NCI-H1092 (cell line): ENCODE measurements at regions not wholly inside any gene's neighbourhood (a gene's known extent, or its start where the extent isn't known, plus 50 kb on each side); places are given as distances from the start of the nearest gene placed in this dataset.
"Not testable (repeated sequence)": the region's sequence is repeated elsewhere in the genome, so short reads cannot be mapped to it uniquely, and the experiment has no call there.

ENCODE experiments used
- DNase-seq: peaks from one replicate; lab custom pipeline; 2025; lab: John Stamatoyannopoulos, UW

GRCh38 chr7:113030489-113030888 lies 56.1 kb downstream of the GPR85 start:
- no peak for DNase-seq

- no peak for DNase-seq
These were observed 59.7 kb downstream of the GPR85 start for GRCh38 chr7:113026941-113027340.

DNA sequence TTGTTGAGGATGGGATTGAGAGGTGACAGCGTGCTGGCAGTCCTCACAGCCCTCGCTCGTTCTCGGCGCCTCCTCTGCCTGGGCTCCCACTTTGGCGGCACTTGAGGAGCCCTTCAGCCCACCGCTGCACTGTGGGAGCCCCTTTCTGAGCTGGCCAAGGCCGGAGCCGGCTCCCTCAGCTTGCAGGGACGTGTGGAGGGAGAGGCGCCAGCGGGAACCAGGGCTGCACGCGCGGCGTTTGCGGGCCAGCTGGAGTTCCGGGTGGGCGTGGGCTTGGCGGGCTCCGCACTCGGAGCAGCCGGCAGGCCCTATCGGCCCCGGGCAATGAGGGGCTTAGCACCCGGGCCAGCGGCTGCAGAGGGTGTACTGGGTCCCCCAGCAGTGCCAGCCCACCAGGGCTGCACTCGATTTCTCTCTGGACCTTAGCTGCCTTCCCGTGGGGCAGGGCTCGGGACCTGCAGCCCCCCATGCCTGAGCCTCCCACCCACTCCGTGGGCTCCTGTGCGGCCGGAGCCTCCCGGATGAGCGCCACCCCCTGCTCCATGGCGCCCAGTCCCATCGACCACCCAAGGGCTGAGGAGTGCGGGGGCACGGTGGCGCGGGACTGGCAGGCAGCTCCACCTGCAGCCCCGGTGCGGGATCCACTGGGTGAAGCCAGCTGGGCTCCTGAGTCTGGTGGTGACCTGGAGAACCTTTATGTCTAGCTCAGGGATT lies 69.3 kb downstream of the GPR85 start:
- DNase-seq, result not testable (repeated sequence)

DNA sequence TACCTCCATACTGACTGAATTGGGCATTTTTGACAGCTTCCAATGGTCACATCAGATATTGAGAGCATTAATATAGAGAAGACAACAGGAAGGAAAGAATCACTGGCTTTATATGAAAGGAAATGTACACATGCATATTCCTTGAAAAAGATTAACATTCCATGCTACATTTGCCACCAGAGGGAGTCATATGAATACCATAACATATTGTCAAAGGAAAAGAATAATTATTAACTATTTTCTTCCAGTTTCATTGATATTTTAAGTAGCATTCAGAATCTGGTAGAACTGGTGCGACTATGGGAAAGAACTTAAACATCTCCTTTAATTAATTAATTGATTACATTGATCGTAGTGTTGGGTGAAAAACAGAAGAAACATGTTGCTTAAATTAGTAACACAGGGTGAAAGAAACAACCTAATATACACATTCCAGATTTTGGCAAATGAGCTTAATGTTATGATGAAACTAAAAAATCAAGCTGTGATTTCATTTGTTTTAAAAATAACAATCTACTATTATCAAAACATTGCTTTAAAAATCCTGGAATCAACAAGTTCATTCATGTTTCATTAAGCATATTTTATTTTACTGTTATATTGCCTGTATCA lies 71.5 kb downstream of the GPR85 start:
- no peak for DNase-seq

DNA sequence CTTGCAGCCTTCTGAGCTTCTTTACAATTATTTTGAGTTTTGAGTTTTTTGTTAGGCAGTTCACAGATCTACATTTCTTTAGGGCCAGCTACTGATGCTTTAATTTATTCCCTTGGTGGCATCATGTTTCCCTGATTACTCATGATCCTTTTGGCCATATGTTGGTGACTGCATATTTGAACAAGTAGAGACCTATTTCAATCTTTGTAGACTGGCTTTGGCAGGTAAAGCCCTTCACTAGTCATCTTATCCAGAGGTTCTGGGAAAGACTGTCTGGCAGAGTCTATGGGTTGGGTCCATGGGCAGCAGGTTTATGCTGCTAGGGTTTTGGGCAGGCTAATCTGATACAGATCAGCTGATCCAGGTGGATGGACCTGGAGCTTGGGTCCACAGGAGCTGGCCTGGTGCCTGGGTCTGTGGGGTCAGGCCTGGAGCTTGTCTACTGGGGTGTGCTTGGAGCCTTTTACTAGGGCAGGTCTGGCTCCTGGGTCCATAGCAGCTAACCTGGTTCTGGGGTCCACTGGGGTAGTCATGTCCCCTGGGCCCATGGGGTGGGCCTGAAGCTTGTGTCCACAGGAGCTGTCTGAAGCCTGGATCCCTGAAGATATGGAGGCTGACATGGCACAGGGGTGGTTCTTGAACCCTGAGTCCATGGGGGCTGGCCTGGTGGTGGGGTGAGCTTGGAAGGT lies 72.7 kb downstream of the GPR85 start:
- DNase-seq, result no peak

DNA sequence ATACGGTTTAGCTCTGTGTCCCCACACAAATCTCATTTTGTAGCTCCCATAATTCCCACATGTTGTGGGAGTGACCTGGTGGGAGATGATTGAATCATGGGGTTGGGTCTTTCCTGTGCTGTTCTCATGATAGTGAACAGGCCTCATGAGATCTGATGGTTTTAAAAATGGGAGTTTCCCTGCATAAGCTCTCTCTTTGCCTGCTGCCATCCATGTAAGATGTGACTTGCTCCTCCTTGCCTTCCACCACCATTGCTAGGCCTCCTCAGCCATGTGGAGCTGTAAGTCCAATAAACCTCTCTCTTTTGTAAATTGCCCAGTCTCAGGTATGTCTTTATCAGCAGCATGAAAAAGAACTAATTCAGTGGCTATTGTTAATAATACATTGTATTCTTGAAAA lies 73.8 kb downstream of the GPR85 start:
- not testable (repeated sequence) for DNase-seq

GRCh38 chr7:113010377-113010776 lies 76.2 kb downstream of the GPR85 start:
- no peak for DNase-seq

- DNase-seq, result no peak
These were observed 77.9 kb downstream of the GPR85 start for GRCh38 chr7:113008755-113009154.

DNA sequence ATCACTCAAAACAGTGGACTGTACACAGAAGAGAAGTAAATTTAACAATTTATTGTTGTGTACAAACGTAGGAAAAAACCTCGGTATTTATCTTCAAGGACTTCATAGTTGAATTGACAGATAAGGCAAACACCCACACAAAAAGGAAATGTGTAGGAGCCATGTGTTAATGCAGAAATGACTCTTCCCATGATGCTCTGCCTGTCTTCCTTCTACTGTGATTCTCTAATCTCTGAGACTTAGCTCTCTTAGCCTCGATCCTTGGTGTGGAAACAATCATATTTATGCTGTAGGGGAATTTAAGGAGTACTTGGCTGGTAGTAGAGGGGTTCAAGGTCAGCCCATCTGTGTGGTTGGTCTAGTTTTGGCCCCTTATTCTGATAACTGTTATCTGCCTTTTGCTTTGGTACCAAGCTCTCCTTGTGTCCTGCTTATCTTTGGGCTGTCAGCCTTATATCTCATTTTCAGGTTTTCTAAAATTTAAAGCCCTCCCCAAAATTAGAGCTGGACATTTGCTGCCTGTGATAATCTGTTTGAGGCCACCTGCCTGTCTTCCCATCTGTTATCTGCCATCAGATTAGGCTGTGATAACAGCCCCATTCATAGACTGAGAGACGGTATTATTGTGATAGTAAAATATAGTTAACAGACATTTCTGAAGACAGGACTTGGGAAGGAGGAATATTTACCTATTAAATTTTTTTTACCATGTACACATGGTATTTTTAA lies 81.7 kb downstream of the GPR85 start:
- DNase-seq, result no peak

GRCh38 chr7:113000316-113001020 lies 86.2 kb downstream of the GPR85 start:
- DNase-seq, result no peak

DNA sequence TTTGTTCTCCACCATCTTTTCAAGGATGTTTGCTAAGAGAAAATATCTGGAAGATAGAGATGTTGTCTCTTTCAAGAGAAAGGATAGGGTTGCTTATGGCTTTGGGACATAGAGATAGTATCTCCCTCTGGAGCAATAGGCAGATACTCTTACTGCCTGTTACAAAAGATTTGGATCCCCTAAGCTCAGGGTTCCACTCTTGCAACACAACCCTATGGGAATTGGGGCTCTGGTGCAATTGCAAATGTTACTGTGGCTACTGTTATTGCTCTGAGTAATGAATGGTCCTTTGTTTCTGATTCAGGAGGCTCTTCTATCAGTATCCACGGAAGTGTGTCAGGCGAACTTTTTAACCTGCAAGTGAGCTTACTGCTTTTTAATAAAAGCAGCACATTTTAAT lies 88.8 kb downstream of the GPR85 start:
- no peak for DNase-seq

DNA sequence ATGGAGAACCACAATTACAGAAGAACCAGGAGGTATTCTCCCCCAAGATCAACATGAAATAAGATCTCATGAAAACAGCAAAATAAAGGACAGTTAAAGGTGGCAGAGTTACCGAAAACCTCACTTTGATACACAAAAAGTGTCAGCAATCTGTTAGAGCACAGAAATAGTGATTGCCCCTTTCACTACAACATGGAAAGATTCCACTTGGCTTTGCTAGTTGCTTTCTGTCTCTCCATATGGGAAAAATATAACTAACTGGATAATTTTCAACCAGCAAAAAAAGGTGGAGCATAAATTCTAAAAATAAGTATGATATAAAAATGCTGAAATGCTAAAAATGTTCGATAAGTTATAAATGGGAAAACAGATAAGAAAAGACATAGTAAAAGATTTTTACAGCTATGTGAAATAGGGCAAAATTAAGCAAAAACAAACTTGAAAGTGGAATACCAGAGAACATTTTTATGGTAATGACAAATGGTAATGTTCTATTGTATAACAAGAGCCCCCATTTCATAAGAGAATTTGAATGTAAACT lies 90.2 kb downstream of the GPR85 start:
- no peak for DNase-seq

- DNase-seq, result no peak
These were observed 91.4 kb downstream of the GPR85 start for GRCh38 chr7:112995059-112995824.

- no peak for DNase-seq
These were observed 92.0 kb downstream of the GPR85 start for GRCh38 chr7:112994656-112995055.

DNA sequence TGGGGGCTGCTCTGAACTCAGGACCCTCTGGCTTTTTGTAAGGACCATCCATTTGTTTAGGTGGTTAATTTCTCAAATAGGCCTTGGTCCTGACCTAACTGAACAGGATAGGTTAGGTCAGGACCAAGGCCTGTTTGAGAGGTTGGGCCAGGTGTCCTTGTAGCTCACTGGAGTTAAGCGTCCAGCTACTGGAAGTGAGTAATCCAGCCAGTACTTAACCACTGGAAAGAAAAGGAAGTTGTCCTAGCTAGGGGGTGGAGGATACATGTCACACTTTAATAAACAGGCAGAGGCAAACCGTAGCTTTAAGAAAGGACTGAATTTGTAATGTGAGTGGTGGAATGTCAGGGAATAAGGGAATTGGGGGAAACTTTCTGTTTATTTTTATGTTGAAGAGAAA lies 96.0 kb downstream of the GPR85 start:
- no peak for DNase-seq

DNA sequence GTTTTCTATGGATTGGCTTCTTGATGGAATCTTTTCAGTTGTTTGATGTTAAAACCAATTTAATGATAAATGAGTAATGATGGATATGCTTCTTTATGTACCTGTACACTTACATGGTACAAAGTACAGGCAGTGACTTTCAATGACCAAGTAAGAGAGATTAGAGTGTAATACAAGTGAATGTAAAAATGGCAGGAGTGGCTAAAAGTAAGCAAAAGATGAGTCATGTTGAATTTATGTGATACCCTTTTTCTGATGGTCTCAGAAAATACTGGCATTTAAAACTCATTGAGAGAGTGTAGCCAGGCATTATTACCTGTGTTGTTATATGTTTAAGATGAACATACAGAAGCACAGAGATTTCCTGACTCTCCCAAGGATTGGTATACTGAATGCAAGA lies 97.1 kb downstream of the GPR85 start:
- no peak for DNase-seq

DNA sequence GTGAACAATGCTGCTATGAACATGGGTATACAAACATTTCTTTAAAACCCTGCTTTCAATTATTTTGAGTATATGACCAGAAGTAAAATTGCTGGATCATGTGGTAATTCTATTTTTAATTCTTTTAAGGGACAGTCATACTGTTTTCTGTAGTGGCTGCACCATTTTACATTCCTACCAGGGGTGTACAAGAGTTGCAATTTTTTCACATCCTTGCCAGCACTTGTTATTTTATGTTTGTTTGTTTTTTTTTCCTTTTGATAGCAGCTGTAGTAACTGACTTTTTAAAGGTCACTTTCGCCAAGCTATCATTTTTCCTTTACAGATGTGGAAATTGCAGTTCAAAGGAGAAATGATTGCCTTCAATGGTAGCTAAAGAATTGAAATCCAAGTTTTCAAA lies 99.5 kb downstream of the GPR85 start:
- DNase-seq, result no peak

DNA sequence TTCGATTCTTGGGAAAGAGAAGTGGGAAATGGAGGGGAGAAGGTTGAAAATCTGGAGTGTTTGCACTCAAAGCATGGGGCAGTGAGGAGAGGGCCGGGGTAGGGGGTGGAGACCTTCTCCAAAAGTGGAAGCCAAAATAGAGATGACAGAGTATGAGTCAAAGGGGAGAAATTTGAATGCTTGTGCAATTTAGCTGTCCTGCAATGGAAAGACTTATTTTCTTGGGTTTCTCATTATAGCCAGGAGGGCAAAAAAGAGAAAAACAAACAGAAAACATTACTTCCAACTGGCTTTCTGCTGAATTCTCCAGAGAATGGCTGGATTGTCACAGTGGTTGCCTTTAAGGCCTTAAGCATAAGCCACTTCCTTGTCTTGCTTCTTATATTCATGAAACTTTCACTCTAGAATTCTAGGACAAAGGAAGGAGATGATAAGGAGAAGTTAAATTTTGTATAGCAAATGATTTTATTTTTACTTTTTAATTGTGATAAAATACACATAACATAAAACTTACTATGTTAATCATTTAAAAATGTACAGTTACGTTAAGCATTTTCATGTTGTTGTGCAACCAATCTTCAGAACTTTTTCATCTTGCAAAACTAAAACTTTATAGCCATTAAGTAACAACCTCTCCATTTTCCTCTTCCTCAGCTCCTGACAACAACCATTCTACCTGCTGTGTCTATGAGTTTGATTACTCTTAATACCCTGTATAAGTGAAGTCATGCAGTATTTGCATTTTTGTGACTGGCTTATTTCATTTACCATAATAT lies 100.2 kb downstream of the GPR85 start:
- no peak for DNase-seq

GRCh38 chr7:112985377-112985987 lies 101.1 kb downstream of the GPR85 start:
- DNase-seq, result no peak
